ENCODE measurements at regions not wholly inside any gene's neighbourhood (a gene's known extent, or its start where the extent isn't known, plus 50 kb on each side); places are given as distances from the start of the nearest gene placed in this dataset.
"Not testable (repeated sequence)": the region's sequence is repeated elsewhere in the genome, so short reads cannot be mapped to it uniquely, and the experiment has no call there.

- Histone ChIP-seq H3K9ac (no peak overlapping the region), H3K9me3 (replicated peaks in 1 of 11) (no peaks in the 10 kb centered on the region), H3K27me3 (peaks cover 0 to 6% (median 0%) of the 10 kb centered on the region in 11 experiments; a peak in 5 of 22 replicates), H3K4me2 (0 out of 22 replicates have a peak overlapping the region, but pooled peaks of 1 of the 11 experiments have one; percentile 4), H3K36me3 (no peaks in the 10 kb centered on the region), H3K4me3 (no peak overlapping the region), H3K4me1 (peaks cover 8 to 30% (median 14%) of the 10 kb centered on the region in 10 experiments), H3K27ac (no peak overlapping the region; a peak in 1 of 22 replicates), H4K20me1 (no peaks in the 10 kb centered on the region)
- TF ChIP-seq Cebpa-rat (IDR thresholded peaks at IDR 0.05), result no peak
These were observed 85.9 kb upstream of the PRSS16 start for GRCh38 chr6:27161603-27161945.

- Histone ChIP-seq H3K9me3 (replicated peaks in 1 of 11) (no peaks in the 10 kb centered on the region), H4K20me1 (no peaks in the 10 kb centered on the region), H3K4me3 (no peak overlapping the region), H3K4me2 (0 out of 22 replicates have a peak overlapping the region, but pooled peaks of 1 of the 11 experiments have one; percentile 32), H3K4me1 (peaks cover 6 to 25% (median 10%) of the 10 kb centered on the region in 10 experiments), H3K27me3 (peaks cover 0 to 6% (median 0%) of the 10 kb centered on the region in 11 experiments; a peak in 5 of 22 replicates), H3K9ac (no peak overlapping the region), H3K27ac (no peak overlapping the region; a peak in 1 of 22 replicates), H3K36me3 (no peaks in the 10 kb centered on the region)
- TF ChIP-seq Cebpa-rat (IDR thresholded peaks at IDR 0.05), result no peak
These were observed 85.4 kb upstream of the PRSS16 start for GRCh38 chr6:27161946-27162603.

GRCh38 chr6:27163834-27164233 is 83.7 kb upstream of the PRSS16 start:
- TF ChIP-seq Cebpa-rat (IDR thresholded peaks at IDR 0.05), result no peak
- Histone ChIP-seq H3K9ac (no peak overlapping the region), H3K27me3 (no peaks in the 10 kb centered on the region), H3K27ac (no peak overlapping the region), H3K4me1 (peaks cover 0 to 14% (median 2%) of the 10 kb centered on the region in 10 experiments; a peak in 8 of 20 replicates), H3K4me2 (peak overlapping the region in 4 of 11 experiments; percentile 23 to 58 (median 28); a peak in 7 of 22 replicates), H4K20me1 (no peaks in the 10 kb centered on the region), H3K4me3 (no peak overlapping the region), H3K9me3 (replicated peaks in 1 of 11) (no peaks in the 10 kb centered on the region), H3K36me3 (no peaks in the 10 kb centered on the region)

GRCh38 chr6:27168108-27168507 is 79.4 kb upstream of the PRSS16 start:
- no peaks in the 10 kb centered on the region for H4K20me1 ChIP-seq
- no peaks in the 10 kb centered on the region for H3K27me3 ChIP-seq
- no peak overlapping the region for H3K9ac ChIP-seq
- peaks cover 4 to 14% (median 11%) of the 10 kb centered on the region in 11 experiments; a peak in 15 of 22 replicates for H3K9me3 ChIP-seq (replicated peaks in 1 of 11)
- H3K36me3 ChIP-seq, result no peaks in the 10 kb centered on the region
- H3K4me3 ChIP-seq, result no peak overlapping the region
- no peak overlapping the region for H3K4me2 ChIP-seq
- H3K27ac ChIP-seq, result no peak overlapping the region
- H3K4me1 ChIP-seq, result peaks cover 0 to 14% (median 2%) of the 10 kb centered on the region in 10 experiments; a peak in 8 of 20 replicates
- no peak for TF ChIP-seq Cebpa-rat (IDR thresholded peaks at IDR 0.05)

- no peak overlapping the region for H3K4me2 ChIP-seq
- H3K36me3 ChIP-seq, result no peaks in the 10 kb centered on the region
- H3K9ac ChIP-seq, result no peak overlapping the region
- H3K27me3 ChIP-seq, result no peaks in the 10 kb centered on the region
- peaks cover 0 to 8% (median 2%) of the 10 kb centered on the region in 10 experiments; a peak in 8 of 20 replicates for H3K4me1 ChIP-seq
- H3K27ac ChIP-seq, result no peak overlapping the region
- H4K20me1 ChIP-seq, result no peaks in the 10 kb centered on the region
- H3K4me3 ChIP-seq, result no peak overlapping the region
- H3K9me3 ChIP-seq (replicated peaks in 1 of 11), result peaks cover 4 to 14% (median 11%) of the 10 kb centered on the region in 11 experiments; a peak in 15 of 22 replicates
- no peak for TF ChIP-seq Cebpa-rat (IDR thresholded peaks at IDR 0.05)
These were observed 78.7 kb upstream of the PRSS16 start for GRCh38 chr6:27168586-27169443.

- H3K4me1 ChIP-seq, result peaks cover 0 to 12% (median 7%) of the 10 kb centered on the region in 10 experiments; a peak in 6 of 20 replicates
- not testable (repeated sequence) for H3K27me3 ChIP-seq, H4K20me1 ChIP-seq, H3K9ac ChIP-seq, H3K4me3 ChIP-seq, H3K36me3 ChIP-seq, H3K27ac ChIP-seq, H3K4me2 ChIP-seq
- peaks cover 4 to 14% (median 11%) of the 10 kb centered on the region in 11 experiments; a peak in 15 of 22 replicates for H3K9me3 ChIP-seq (replicated peaks in 1 of 11)
These were observed 74.8 kb upstream of the PRSS16 start for GRCh38 chr6:27172524-27173231.

- not testable (repeated sequence) for H3K9ac ChIP-seq, H3K4me3 ChIP-seq, H3K27ac ChIP-seq
These were observed 74.3 kb upstream of the PRSS16 start for GRCh38 chr6:27173232-27173601.

GRCh38 chr6:27174958-27175357 is 72.5 kb upstream of the PRSS16 start:
- no peak for TF ChIP-seq Cebpa-rat (IDR thresholded peaks at IDR 0.05)
- peaks cover 0 to 19% (median 8%) of the 10 kb centered on the region in 10 experiments; a peak in 9 of 20 replicates for H3K4me1 ChIP-seq
- H3K36me3 ChIP-seq, result no peaks in the 10 kb centered on the region
- peak overlapping the region in 2 of 11 experiments; percentile 12 to 42; a peak in 3 of 22 replicates for H3K4me2 ChIP-seq
- H3K9ac ChIP-seq, result no peak overlapping the region
- H3K4me3 ChIP-seq, result no peak overlapping the region
- H3K27me3 ChIP-seq, result no peaks in the 10 kb centered on the region
- H3K9me3 ChIP-seq (replicated peaks in 1 of 11), result peaks cover 20 to 27% (median 22%) of the 10 kb centered on the region in 11 experiments
- no peak overlapping the region for H3K27ac ChIP-seq
- no peaks in the 10 kb centered on the region for H4K20me1 ChIP-seq

More at GRCh38 chr6:27173232-27173601, 74.3 kb upstream of the PRSS16 start:
- Histone ChIP-seq H3K9me3 (replicated peaks in 1 of 11) (peaks cover 4 to 14% (median 11%) of the 10 kb centered on the region in 11 experiments; a peak in 19 of 22 replicates), H3K4me1 (peaks cover 0 to 12% (median 7%) of the 10 kb centered on the region in 10 experiments; a peak in 6 of 20 replicates)
- H3K4me2 ChIP-seq, H4K20me1 ChIP-seq, H3K36me3 ChIP-seq, H3K27me3 ChIP-seq: not testable (repeated sequence)

Data from BLaER1 treated with 17β-estradiol and CSF1 and Interleukin-3, amounts not matched to agents 10 nM and 100 nM (cell line).